Nephron (organoid): ENCODE measurements at regions not wholly inside any gene's neighbourhood (a gene's known extent, or its start where the extent isn't known, plus 50 kb on each side); places are given as distances from the start of the nearest gene placed in this dataset.

Experiments used
- H3K27ac Mint-ChIP-seq, 3 experiments: 2 replicates each; pipeline ENCODE4 v1.8.0; 2020; ENCODE audit warnings: mixed read lengths in 3 of 3, mild to moderate bottlenecking in 2 of 3, moderate library complexity in 1 of 3
- H3K27me3 Mint-ChIP-seq: 2 replicates; pipeline ENCODE4 v1.8.0; 2021; ENCODE audit warnings: low read depth, mild to moderate bottlenecking, moderate library complexity, mixed read lengths
- H3K36me3 Mint-ChIP-seq: 2 replicates; pipeline ENCODE4 v1.8.0; 2020; ENCODE audit warnings: low read depth, mixed read lengths
- H3K4me1 Mint-ChIP-seq: 2 replicates; pipeline ENCODE4 v1.8.0; 2020; ENCODE audit warnings: mixed read lengths
- H3K4me3 Mint-ChIP-seq, 3 experiments: 2 replicates each; pipeline ENCODE4 v1.8.0; 2020; ENCODE audit warnings: mild to moderate bottlenecking in 3 of 3, mixed read lengths in 3 of 3, moderate library complexity in 2 of 3
- H3K9me3 Mint-ChIP-seq: 2 replicates; pipeline ENCODE4 v1.8.0; 2020; ENCODE audit warnings: mixed read lengths
- TF ChIP-seq, protein P1 (sequence below), 3 experiments: fragments of 200-600 bp; sonication (generic); IDR thresholded peaks; one replicate each; pipeline ENCODE4 v1.5.0; 2021; ENCODE audit warnings: antibody characterized with exemption in 3 of 3; ENCODE audit not compliant: unreplicated experiment in 3 of 3

GRCh38 chr15:60222404-60222803 lies 175.4 kb downstream of the ANXA2 start:
- peaks cover 11% of the 10 kb centered on the region for H3K27me3 Mint-ChIP-seq
- TF ChIP-seq, protein P1, sequence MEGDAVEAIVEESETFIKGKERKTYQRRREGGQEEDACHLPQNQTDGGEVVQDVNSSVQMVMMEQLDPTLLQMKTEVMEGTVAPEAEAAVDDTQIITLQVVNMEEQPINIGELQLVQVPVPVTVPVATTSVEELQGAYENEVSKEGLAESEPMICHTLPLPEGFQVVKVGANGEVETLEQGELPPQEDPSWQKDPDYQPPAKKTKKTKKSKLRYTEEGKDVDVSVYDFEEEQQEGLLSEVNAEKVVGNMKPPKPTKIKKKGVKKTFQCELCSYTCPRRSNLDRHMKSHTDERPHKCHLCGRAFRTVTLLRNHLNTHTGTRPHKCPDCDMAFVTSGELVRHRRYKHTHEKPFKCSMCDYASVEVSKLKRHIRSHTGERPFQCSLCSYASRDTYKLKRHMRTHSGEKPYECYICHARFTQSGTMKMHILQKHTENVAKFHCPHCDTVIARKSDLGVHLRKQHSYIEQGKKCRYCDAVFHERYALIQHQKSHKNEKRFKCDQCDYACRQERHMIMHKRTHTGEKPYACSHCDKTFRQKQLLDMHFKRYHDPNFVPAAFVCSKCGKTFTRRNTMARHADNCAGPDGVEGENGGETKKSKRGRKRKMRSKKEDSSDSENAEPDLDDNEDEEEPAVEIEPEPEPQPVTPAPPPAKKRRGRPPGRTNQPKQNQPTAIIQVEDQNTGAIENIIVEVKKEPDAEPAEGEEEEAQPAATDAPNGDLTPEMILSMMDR (IDR thresholded peaks at IDR 0.05; ENCODE audit: unreplicated experiment in 3 of 3): no peak
- H3K27ac Mint-ChIP-seq: peak overlapping the region in 1 of 3 experiments; percentile 43
- no peak overlapping the region for H3K4me3 Mint-ChIP-seq
- H3K4me1 Mint-ChIP-seq: peaks cover 16% of the 10 kb centered on the region
- H3K36me3 Mint-ChIP-seq: no peaks in the 10 kb centered on the region
- H3K9me3 Mint-ChIP-seq: no peaks in the 10 kb centered on the region

- Mint-ChIP-seq H3K36me3 (no peaks in the 10 kb centered on the region), H3K4me3 (no peak overlapping the region), H3K27ac (peak overlapping the region in 1 of 3 experiments; percentile 43), H3K4me1 (peaks cover 21% of the 10 kb centered on the region), H3K27me3 (peaks cover 11% of the 10 kb centered on the region), H3K9me3 (no peaks in the 10 kb centered on the region)
- TF ChIP-seq, protein P1 (IDR thresholded peaks at IDR 0.05; ENCODE audit: unreplicated experiment in 3 of 3): no peak
Measured at GRCh38 chr15:60223176-60223575, 174.6 kb downstream of the ANXA2 start.

DNA sequence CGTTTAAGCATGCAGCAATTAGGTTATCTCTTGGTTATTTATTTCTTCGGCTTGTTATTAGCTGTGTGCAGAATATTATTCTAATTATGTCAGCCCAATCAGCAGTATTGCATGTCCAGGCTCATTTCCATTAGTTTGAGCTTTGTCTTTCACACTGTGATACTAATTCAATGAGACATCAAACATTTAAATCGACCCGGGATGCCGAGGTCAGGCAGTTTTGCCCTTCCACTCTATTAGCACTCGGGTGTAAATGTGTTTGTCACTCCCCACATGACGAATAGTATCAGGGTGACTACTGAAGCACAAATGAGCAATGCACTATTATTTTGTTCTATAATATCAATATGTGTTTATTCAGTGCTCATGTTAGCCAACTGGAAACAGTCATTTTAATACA lies 170.9 kb downstream of the ANXA2 start:
- Mint-ChIP-seq H3K27me3 (peaks cover 11% of the 10 kb centered on the region), H3K27ac (peak overlapping the region in 2 of 3 experiments; percentile 2 to 60), H3K9me3 (no peaks in the 10 kb centered on the region), H3K4me3 (no peak overlapping the region), H3K4me1 (peaks cover 25% of the 10 kb centered on the region), H3K36me3 (no peaks in the 10 kb centered on the region)
- TF ChIP-seq, protein P1 (IDR thresholded peaks at IDR 0.05; ENCODE audit: unreplicated experiment in 3 of 3): no peak

DNA sequence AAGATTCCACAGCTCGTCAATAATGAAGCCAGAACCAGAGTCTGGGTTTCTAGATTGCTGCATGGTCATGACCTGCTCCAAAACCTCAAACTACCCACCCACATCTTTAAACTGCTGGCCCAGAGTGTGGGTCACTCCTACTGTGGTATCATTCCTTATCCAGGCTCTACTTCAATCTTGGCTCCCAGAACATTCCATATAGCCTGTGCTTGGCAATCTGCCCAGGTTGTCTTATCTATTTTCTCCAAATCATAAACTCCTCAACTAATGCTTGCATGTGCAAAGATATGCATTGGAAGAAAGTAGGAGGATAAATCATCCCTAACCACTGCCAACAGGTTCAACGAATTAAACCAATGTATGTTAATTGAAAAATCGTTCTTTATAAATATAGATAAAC lies 169.7 kb downstream of the ANXA2 start:
- no peaks in the 10 kb centered on the region for H3K36me3 Mint-ChIP-seq
- TF ChIP-seq, protein P1 (IDR thresholded peaks at IDR 0.05; ENCODE audit: unreplicated experiment in 3 of 3): no peak
- H3K4me1 Mint-ChIP-seq: peaks cover 18% of the 10 kb centered on the region
- peaks cover 11% of the 10 kb centered on the region for H3K27me3 Mint-ChIP-seq
- peak overlapping the region in 2 of 3 experiments; percentile 60 to 71 for H3K27ac Mint-ChIP-seq
- no peaks in the 10 kb centered on the region for H3K9me3 Mint-ChIP-seq
- H3K4me3 Mint-ChIP-seq: no peak overlapping the region

GRCh38 chr15:60228619-60229018 lies 169.2 kb downstream of the ANXA2 start:
- H3K27me3 Mint-ChIP-seq: peaks cover 8% of the 10 kb centered on the region
- no peak overlapping the region for H3K4me3 Mint-ChIP-seq
- H3K4me1 Mint-ChIP-seq: peaks cover 15% of the 10 kb centered on the region
- no peaks in the 10 kb centered on the region for H3K9me3 Mint-ChIP-seq
- H3K36me3 Mint-ChIP-seq: no peaks in the 10 kb centered on the region
- peak overlapping the region in 2 of 3 experiments; percentile 14 to 60 for H3K27ac Mint-ChIP-seq
- TF ChIP-seq, protein P1 (IDR thresholded peaks at IDR 0.05; ENCODE audit: unreplicated experiment in 3 of 3): no peak

GRCh38 chr15:60235951-60236710 lies 161.7 kb downstream of the ANXA2 start:
- TF ChIP-seq, protein P1 (IDR thresholded peaks at IDR 0.05; ENCODE audit: unreplicated experiment in 3 of 3): no peak
- Mint-ChIP-seq H3K4me1 (no peaks in the 10 kb centered on the region), H3K27me3 (no peaks in the 10 kb centered on the region), H3K36me3 (no peaks in the 10 kb centered on the region), H3K27ac (peak overlapping the region in 1 of 3 experiments; percentile 12), H3K9me3 (peaks cover 12% of the 10 kb centered on the region), H3K4me3 (no peak overlapping the region)
